ENCODE measurements at regions not wholly inside any gene's neighbourhood (a gene's known extent, or its start where the extent isn't known, plus 50 kb on each side); places are given as distances from the start of the nearest gene placed in this dataset.

DNA sequence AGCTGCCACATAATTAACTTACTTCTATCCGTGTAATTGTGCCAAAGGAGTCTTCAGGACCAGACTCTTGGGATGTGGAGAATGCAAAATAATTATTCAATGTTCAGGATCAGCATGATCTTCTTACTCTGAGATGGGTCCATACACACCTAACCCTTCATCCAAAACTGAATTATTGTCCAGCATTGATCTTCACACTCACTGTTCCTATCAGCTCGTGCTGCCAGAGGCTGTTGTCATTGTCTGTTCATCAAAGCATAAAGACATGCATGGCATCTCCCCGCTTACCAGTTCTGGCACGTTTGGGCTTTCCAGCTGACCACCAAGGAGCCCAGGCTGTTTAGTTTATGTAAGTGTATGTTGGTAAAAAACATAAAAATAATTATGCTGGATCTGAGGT, 1090.7 kb downstream of the DNAJB9 start:
- Histone ChIP-seq H4K91ac (ENCODE audit: insufficient read depth, low read depth, low read length) (no peak overlapping the region), H4K20me1 (ENCODE audit: insufficient read depth, low read length) (no peaks in the 10 kb centered on the region), H3K27ac (ENCODE audit: insufficient read depth, low read length) (no peak overlapping the region), H2BK5ac (ENCODE audit: low read depth, low read length, poor library complexity, severe bottlenecking) (no peak overlapping the region), H3K9ac (ENCODE audit: low read depth, low read length) (no peak overlapping the region), H3K9me1 (ENCODE audit: insufficient read depth, low read length) (no peaks in the 10 kb centered on the region), H4K5ac (ENCODE audit: low read depth, low read length) (no peak overlapping the region), H3K23ac (ENCODE audit: low read depth, low read length) (no peak overlapping the region), H3K27me3 (ENCODE audit: control insufficient read depth, insufficient read depth, low read length) (no peaks in the 10 kb centered on the region), H3K79me1 (ENCODE audit: low read depth in 1 of 2, low read length in 2 of 2) (no peaks in the 10 kb centered on the region), H2BK20ac (ENCODE audit: low read depth, low read length) (no peak overlapping the region), H3K14ac (replicated peaks; ENCODE audit: low read depth, low read length) (no peak overlapping the region), H3K9me3 (ENCODE audit: control insufficient read depth, insufficient read depth, low read length) (peaks cover 5% of the 10 kb centered on the region), H3K4ac (ENCODE audit: low read depth, low read length) (no peak overlapping the region), H3K36me3 (ENCODE audit: control insufficient read depth, insufficient read depth, low read length) (no peaks in the 10 kb centered on the region), H3K56ac (ENCODE audit: extremely low read depth, insufficient read depth, low read length) (no peak overlapping the region), H3K4me3 (ENCODE audit: insufficient read depth, low read depth, low read length) (no peak overlapping the region), H3K4me1 (ENCODE audit: control insufficient read depth, insufficient read depth, low read length) (no peaks in the 10 kb centered on the region), H3K18ac (ENCODE audit: low read depth, low read length) (no peak overlapping the region), H2BK15ac (ENCODE audit: low read depth, low read length) (no peak overlapping the region), H2BK120ac (ENCODE audit: low read depth, low read length) (no peak overlapping the region), H2AK9ac (replicated peaks; ENCODE audit: low read depth, low read length, poor library complexity) (no peak overlapping the region), H2AK5ac (ENCODE audit: low read depth, low read length) (no peak overlapping the region), H2AFZ (replicated peaks; ENCODE audit: low read length, poor library complexity) (no peak overlapping the region), H4K8ac (ENCODE audit: low read depth in 2 of 2, low read length in 2 of 2) (no peak overlapping the region), H3K4me2 (ENCODE audit: low read depth, low read length) (no peak overlapping the region)
- no CpG with 5 or more reads among the region's 4 CpGs for WGBS, 2 experiments (ENCODE audit: extremely low coverage in 2 of 2, insufficient read length in 1 of 2)
- ATAC-seq (ENCODE audit: low read depth) (no peak), DNase-seq (no peak)
- in situ Hi-C loops (cut with MboI; ENCODE audit: low sequenced_read_pairs): no loop called here
- ChIA-PET CTCF (no interaction called here), POLR2A (ENCODE audit: unreplicated experiment) (no interaction called here)
- no TSS peak for BruUV-seq (replicated peaks)
- intact Hi-C loops (cut with micrococcal nuclease): no loop called here
- dilution Hi-C loops (cut with HindIII; ENCODE audit: low sequenced_read_pairs, unreplicated experiment): no loop called here
- no peak for TF ChIP-seq BHLHE40 (IDR thresholded peaks at IDR 0.05; ENCODE audit: low read depth, low read length)
- TF ChIP-seq RFX5 (IDR thresholded peaks at IDR 0.05; ENCODE audit: low read depth, low read length): no peak
- no peak for TF ChIP-seq FOS (IDR thresholded peaks at IDR 0.05; ENCODE audit: low read depth, low read length)
- TF ChIP-seq, protein P1, sequence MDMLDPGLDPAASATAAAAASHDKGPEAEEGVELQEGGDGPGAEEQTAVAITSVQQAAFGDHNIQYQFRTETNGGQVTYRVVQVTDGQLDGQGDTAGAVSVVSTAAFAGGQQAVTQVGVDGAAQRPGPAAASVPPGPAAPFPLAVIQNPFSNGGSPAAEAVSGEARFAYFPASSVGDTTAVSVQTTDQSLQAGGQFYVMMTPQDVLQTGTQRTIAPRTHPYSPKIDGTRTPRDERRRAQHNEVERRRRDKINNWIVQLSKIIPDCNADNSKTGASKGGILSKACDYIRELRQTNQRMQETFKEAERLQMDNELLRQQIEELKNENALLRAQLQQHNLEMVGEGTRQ (IDR thresholded peaks at IDR 0.05; ENCODE audit: low read depth, low read length): no peak
- no peak for TF ChIP-seq RAD21 (IDR thresholded peaks at IDR 0.05; ENCODE audit: low read length)
- no peak for TF ChIP-seq SMC3 (IDR thresholded peaks at IDR 0.05; ENCODE audit: low read depth, low read length)
- no peak for TF ChIP-seq CEBPB (IDR thresholded peaks at IDR 0.05; ENCODE audit: low read depth, low read length)
- no peak for TF ChIP-seq MXI1 (IDR thresholded peaks at IDR 0.05; ENCODE audit: borderline replicate concordance, low read depth, low read length)
- no peak for TF ChIP-seq MAZ (IDR thresholded peaks at IDR 0.05; ENCODE audit: borderline replicate concordance, low read depth, low read length)
- TF ChIP-seq NFE2L2 (IDR thresholded peaks at IDR 0.05; ENCODE audit: low read depth, low read length): no peak
- TF ChIP-seq CHD1 (IDR thresholded peaks at IDR 0.05; ENCODE audit: low read depth, low read length): no peak
- TF ChIP-seq MAFK (IDR thresholded peaks at IDR 0.05; ENCODE audit: low read depth, low read length): no peak
- TF ChIP-seq, protein P2, sequence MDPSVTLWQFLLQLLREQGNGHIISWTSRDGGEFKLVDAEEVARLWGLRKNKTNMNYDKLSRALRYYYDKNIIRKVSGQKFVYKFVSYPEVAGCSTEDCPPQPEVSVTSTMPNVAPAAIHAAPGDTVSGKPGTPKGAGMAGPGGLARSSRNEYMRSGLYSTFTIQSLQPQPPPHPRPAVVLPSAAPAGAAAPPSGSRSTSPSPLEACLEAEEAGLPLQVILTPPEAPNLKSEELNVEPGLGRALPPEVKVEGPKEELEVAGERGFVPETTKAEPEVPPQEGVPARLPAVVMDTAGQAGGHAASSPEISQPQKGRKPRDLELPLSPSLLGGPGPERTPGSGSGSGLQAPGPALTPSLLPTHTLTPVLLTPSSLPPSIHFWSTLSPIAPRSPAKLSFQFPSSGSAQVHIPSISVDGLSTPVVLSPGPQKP (IDR thresholded peaks at IDR 0.05; ENCODE audit: borderline replicate concordance, low read depth, low read length): no peak
